IMR-90 (cell line): ENCODE measurements at regions not wholly inside any gene's neighbourhood (a gene's known extent, or its start where the extent isn't known, plus 50 kb on each side); places are given as distances from the start of the nearest gene placed in this dataset.

ENCODE experiments used
- ATAC-seq: fragments of 200-7000 bp; cut with Tn5 transposase; 2 replicates; pipeline ENCODE4 v1.9.1; 2020; ENCODE audit warnings: low read depth, mild to moderate bottlenecking, moderate library complexity
- BruUV-seq: library from RNA; stranded (reverse); fragments of 400-500 nt; replicated peaks from 2 replicates; lab custom pipeline; 2021; lab: Mats Ljungman, UMichigan
- CTCF ChIA-PET: fragments of 300-600 bp; formaldehyde crosslinking; extraction: SDS; loops from one replicate; lab custom pipeline; 2021; ENCODE audit warnings: antibody characterized with exemption; lab: Yijun Ruan, JAX
- POLR2A ChIA-PET: fragments of 300-600 bp; sonication (Branson Sonifier 250); formaldehyde crosslinking; loops from one replicate; lab custom pipeline; 2022; ENCODE audit warnings: antibody characterized with exemption; ENCODE audit not compliant: unreplicated experiment; lab: Charles Lee
- DNase-seq: peaks from one replicate; pipeline ENCODE4 v3.0.0; 2013
- H2AFZ ChIP-seq: replicated peaks from 2 replicates; pipeline ENCODE3; 2013; ENCODE audit warnings: low read length, mild to moderate bottlenecking; ENCODE audit not compliant: poor library complexity
- H2AK5ac ChIP-seq: 2 replicates; pipeline ENCODE4 v1.6.1; 2013; ENCODE audit warnings: low read depth, low read length, inconsistent platforms
- H2AK9ac ChIP-seq: replicated peaks from 2 replicates; pipeline ENCODE3; 2013; ENCODE audit warnings: mild to moderate bottlenecking, low read depth, low read length, moderate library complexity; ENCODE audit not compliant: poor library complexity
- H2BK120ac ChIP-seq: 2 replicates; pipeline ENCODE4 v1.6.1; 2013; ENCODE audit warnings: low read depth, low read length, inconsistent platforms
- H2BK15ac ChIP-seq: 3 replicates; pipeline ENCODE4 v1.6.1; 2013; ENCODE audit warnings: low read depth, low read length, inconsistent platforms
- H2BK20ac ChIP-seq: 2 replicates; pipeline ENCODE4 v1.6.1; 2013; ENCODE audit warnings: low read depth, mild to moderate bottlenecking, inconsistent platforms, low read length, moderate library complexity
- H2BK5ac ChIP-seq: 2 replicates; pipeline ENCODE4 v1.6.1; 2013; ENCODE audit warnings: mild to moderate bottlenecking, low read depth, low read length, inconsistent platforms; ENCODE audit not compliant: poor library complexity, severe bottlenecking
- H3K14ac ChIP-seq: replicated peaks from 2 replicates; pipeline ENCODE4 v1.6.1; 2013; ENCODE audit warnings: low read depth, low read length, inconsistent platforms
- H3K18ac ChIP-seq: 2 replicates; pipeline ENCODE4 v1.6.1; 2013; ENCODE audit warnings: low read depth, low read length, control low read depth
- H3K23ac ChIP-seq: 2 replicates; pipeline ENCODE4 v1.6.1; 2013; ENCODE audit warnings: low read depth, low read length, inconsistent platforms
- H3K27ac ChIP-seq: 2 replicates; pipeline ENCODE4 v1.5.1; 2013; ENCODE audit warnings: mild to moderate bottlenecking, control low read depth, low read length; ENCODE audit not compliant: insufficient read depth
- H3K27me3 ChIP-seq: 2 replicates; pipeline ENCODE4 v1.6.1; 2013; ENCODE audit warnings: low read length; ENCODE audit not compliant: control insufficient read depth, insufficient read depth
- H3K36me3 ChIP-seq: 2 replicates; pipeline ENCODE4 v1.6.1; 2013; ENCODE audit warnings: low read length, mixed read lengths; ENCODE audit not compliant: control insufficient read depth, insufficient read depth
- H3K4ac ChIP-seq: 2 replicates; pipeline ENCODE4 v1.6.1; 2013; ENCODE audit warnings: low read depth, low read length, inconsistent platforms
- H3K4me1 ChIP-seq: 2 replicates; pipeline ENCODE4 v1.6.1; 2013; ENCODE audit warnings: low read length, mixed read lengths; ENCODE audit not compliant: control insufficient read depth, insufficient read depth
- H3K4me2 ChIP-seq: 2 replicates; pipeline ENCODE4 v1.6.1; 2013; ENCODE audit warnings: low read depth, mild to moderate bottlenecking, control low read depth, low read length, moderate library complexity
- H3K4me3 ChIP-seq: 2 replicates; pipeline ENCODE4 v1.5.1; 2013; ENCODE audit warnings: low read depth, mild to moderate bottlenecking, control low read depth, low read length, moderate library complexity; ENCODE audit not compliant: insufficient read depth
- H3K56ac ChIP-seq: 2 replicates; pipeline ENCODE4 v1.6.1; 2013; ENCODE audit warnings: low read length, inconsistent platforms; ENCODE audit not compliant: insufficient read depth; ENCODE audit errors: extremely low read depth
- H3K79me1 ChIP-seq, 2 experiments: 2 replicates each; pipeline ENCODE4 v1.6.1; 2013; ENCODE audit warnings: low read length in 2 of 2, inconsistent platforms in 1 of 2, low read depth in 1 of 2
- H3K9ac ChIP-seq: 2 replicates; pipeline ENCODE4 v1.6.1; 2013; ENCODE audit warnings: low read depth, low read length, control low read depth
- H3K9me1 ChIP-seq: 2 replicates; pipeline ENCODE4 v1.6.1; 2013; ENCODE audit warnings: low read length, inconsistent platforms; ENCODE audit not compliant: insufficient read depth
- H3K9me3 ChIP-seq: 2 replicates; pipeline ENCODE4 v1.6.1; 2013; ENCODE audit warnings: low read length; ENCODE audit not compliant: control insufficient read depth, insufficient read depth
- H4K20me1 ChIP-seq: 2 replicates; pipeline ENCODE4 v1.6.1; 2013; ENCODE audit warnings: low read length, inconsistent platforms; ENCODE audit not compliant: insufficient read depth
- H4K5ac ChIP-seq: 2 replicates; pipeline ENCODE4 v1.6.1; 2013; ENCODE audit warnings: mild to moderate bottlenecking, low read depth, low read length, control low read depth
- H4K8ac ChIP-seq, 2 experiments: 2 replicates each; pipeline ENCODE4 v1.6.1; 2013; ENCODE audit warnings: low read depth in 2 of 2, low read length in 2 of 2, control low read depth in 1 of 2, inconsistent platforms in 1 of 2
- H4K91ac ChIP-seq: 2 replicates; pipeline ENCODE4 v1.6.1; 2013; ENCODE audit warnings: low read depth, low read length, inconsistent platforms; ENCODE audit not compliant: insufficient read depth
- BHLHE40 ChIP-seq: fragments of 150-350 bp; IDR thresholded peaks from 2 replicates; pipeline ENCODE4 v1.6.1; 2016; ENCODE audit warnings: mild to moderate bottlenecking, low read depth, low read length
- CEBPB ChIP-seq: IDR thresholded peaks from 2 replicates; pipeline ENCODE4 v1.6.1; 2012; ENCODE audit warnings: low read depth, low read length, improper control_type of control experiment
- CHD1 ChIP-seq: IDR thresholded peaks from 2 replicates; pipeline ENCODE4 v1.6.1; 2012; ENCODE audit warnings: low read depth, low read length, improper control_type of control experiment
- FOS ChIP-seq: fragments of 150-350 bp; IDR thresholded peaks from 2 replicates; pipeline ENCODE4 v1.6.1; 2016; ENCODE audit warnings: low read depth, low read length
- MAFK ChIP-seq: IDR thresholded peaks from 2 replicates; pipeline ENCODE4 v1.6.1; 2012; ENCODE audit warnings: low read depth, low read length, improper control_type of control experiment
- MAZ ChIP-seq: IDR thresholded peaks from 2 replicates; pipeline ENCODE4 v1.6.1; 2012; ENCODE audit warnings: low read depth, mild to moderate bottlenecking, low read length, improper control_type of control experiment, moderate library complexity, borderline replicate concordance
- MXI1 ChIP-seq: IDR thresholded peaks from 2 replicates; pipeline ENCODE4 v1.6.1; 2012; ENCODE audit warnings: low read depth, mild to moderate bottlenecking, low read length, moderate library complexity, borderline replicate concordance
- NFE2L2 ChIP-seq: fragments of 150-350 bp; IDR thresholded peaks from 2 replicates; pipeline ENCODE4 v1.6.1; 2016; ENCODE audit warnings: low read depth, mild to moderate bottlenecking, low read length
- POLR2A ChIP-seq: IDR thresholded peaks from 2 replicates; pipeline ENCODE4 v1.6.1; 2012; ENCODE audit warnings: mild to moderate bottlenecking, low read depth, low read length
- RAD21 ChIP-seq: IDR thresholded peaks from 2 replicates; pipeline ENCODE4 v1.6.1; 2012; ENCODE audit warnings: low read length, improper control_type of control experiment
- RCOR1 ChIP-seq: IDR thresholded peaks from 2 replicates; pipeline ENCODE4 v1.6.1; 2012; ENCODE audit warnings: mild to moderate bottlenecking, low read length, improper control_type of control experiment; ENCODE audit not compliant: insufficient replicate concordance
- RFX5 ChIP-seq: IDR thresholded peaks from 2 replicates; pipeline ENCODE4 v1.8.0; 2012; ENCODE audit warnings: low read depth, mild to moderate bottlenecking, low read length, moderate library complexity
- SMC3 ChIP-seq: fragments of 150-350 bp; IDR thresholded peaks from 2 replicates; pipeline ENCODE4 v1.6.1; 2016; ENCODE audit warnings: low read depth, mild to moderate bottlenecking, antibody characterized with exemption, low read length, moderate library complexity
- USF2 ChIP-seq: fragments of 150-350 bp; IDR thresholded peaks from 2 replicates; pipeline ENCODE4 v1.6.1; 2017; ENCODE audit warnings: mild to moderate bottlenecking, antibody characterized with exemption, low read length, low read depth
- WGBS, 2 experiments: methylation state at CpG; one replicate each; pipeline versions ENCODE4 v1.1.5 to v1.1.7; 2013; ENCODE audit warnings: missing lambda C conversion rate in 2 of 2; ENCODE audit not compliant: insufficient read length in 1 of 2; ENCODE audit errors: extremely low coverage in 2 of 2; 5-methylcytosine and 5-hydroxymethylcytosine counted together
- dilution Hi-C: fragments of 300-500 bp; cut with HindIII; formaldehyde crosslinking; loops from one replicate; pipeline ENCODE4 v1.14.3; 2018; ENCODE audit warnings: low sequenced_read_pairs; ENCODE audit not compliant: unreplicated experiment
- in situ Hi-C: fragments of 300-500 bp; cut with MboI; formaldehyde crosslinking; loops from 3 replicates; pipeline ENCODE4 v1.14.3; 2019; ENCODE audit warnings: low sequenced_read_pairs, inconsistent platforms, mixed read lengths
- intact Hi-C: fragments of 100-400 bp; cut with micrococcal nuclease; formaldehyde crosslinking; loops from 2 replicates; pipeline ENCODE4 v1.10.0; 2022
- TF ChIP-seq, protein P1 (sequence below): conservative IDR thresholded peaks from 2 replicates; pipeline ENCODE4 v1.5.1; 2012; ENCODE audit warnings: mild to moderate bottlenecking, low read depth, low read length, improper control_type of control experiment
- TF ChIP-seq, protein P2 (sequence below): fragments of 150-350 bp; IDR thresholded peaks from 2 replicates; pipeline ENCODE4 v1.6.1; 2016; ENCODE audit warnings: low read depth, mild to moderate bottlenecking, low read length, moderate library complexity, borderline replicate concordance

- dilution Hi-C loops: no loop called here
- TF ChIP-seq USF2 (no peak), FOS (no peak), NFE2L2 (no peak), CEBPB (no peak), RFX5 (no peak), MAZ (no peak), MXI1 (no peak), BHLHE40 (no peak), MAFK (no peak), CHD1 (no peak), POLR2A (no peak), RAD21 (no peak), RCOR1 (no peak), SMC3 (no peak)
- TF ChIP-seq, protein P1, sequence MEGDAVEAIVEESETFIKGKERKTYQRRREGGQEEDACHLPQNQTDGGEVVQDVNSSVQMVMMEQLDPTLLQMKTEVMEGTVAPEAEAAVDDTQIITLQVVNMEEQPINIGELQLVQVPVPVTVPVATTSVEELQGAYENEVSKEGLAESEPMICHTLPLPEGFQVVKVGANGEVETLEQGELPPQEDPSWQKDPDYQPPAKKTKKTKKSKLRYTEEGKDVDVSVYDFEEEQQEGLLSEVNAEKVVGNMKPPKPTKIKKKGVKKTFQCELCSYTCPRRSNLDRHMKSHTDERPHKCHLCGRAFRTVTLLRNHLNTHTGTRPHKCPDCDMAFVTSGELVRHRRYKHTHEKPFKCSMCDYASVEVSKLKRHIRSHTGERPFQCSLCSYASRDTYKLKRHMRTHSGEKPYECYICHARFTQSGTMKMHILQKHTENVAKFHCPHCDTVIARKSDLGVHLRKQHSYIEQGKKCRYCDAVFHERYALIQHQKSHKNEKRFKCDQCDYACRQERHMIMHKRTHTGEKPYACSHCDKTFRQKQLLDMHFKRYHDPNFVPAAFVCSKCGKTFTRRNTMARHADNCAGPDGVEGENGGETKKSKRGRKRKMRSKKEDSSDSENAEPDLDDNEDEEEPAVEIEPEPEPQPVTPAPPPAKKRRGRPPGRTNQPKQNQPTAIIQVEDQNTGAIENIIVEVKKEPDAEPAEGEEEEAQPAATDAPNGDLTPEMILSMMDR: no peak
- TF ChIP-seq, protein P2, sequence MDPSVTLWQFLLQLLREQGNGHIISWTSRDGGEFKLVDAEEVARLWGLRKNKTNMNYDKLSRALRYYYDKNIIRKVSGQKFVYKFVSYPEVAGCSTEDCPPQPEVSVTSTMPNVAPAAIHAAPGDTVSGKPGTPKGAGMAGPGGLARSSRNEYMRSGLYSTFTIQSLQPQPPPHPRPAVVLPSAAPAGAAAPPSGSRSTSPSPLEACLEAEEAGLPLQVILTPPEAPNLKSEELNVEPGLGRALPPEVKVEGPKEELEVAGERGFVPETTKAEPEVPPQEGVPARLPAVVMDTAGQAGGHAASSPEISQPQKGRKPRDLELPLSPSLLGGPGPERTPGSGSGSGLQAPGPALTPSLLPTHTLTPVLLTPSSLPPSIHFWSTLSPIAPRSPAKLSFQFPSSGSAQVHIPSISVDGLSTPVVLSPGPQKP: no peak
Observed at GRCh38 chr6:744666-745353, 51.9 kb upstream of the EXOC2 start.

More at GRCh38 chr6:744666-745353, 51.9 kb upstream of the EXOC2 start:
- Histone ChIP-seq H4K20me1 (no peaks in the 10 kb centered on the region), H3K18ac (no peak overlapping the region), H3K36me3 (no peaks in the 10 kb centered on the region), H3K9me1 (no peaks in the 10 kb centered on the region), H3K79me1 (no peaks in the 10 kb centered on the region), H2AK9ac (no peak overlapping the region), H3K27me3 (peaks cover 6% of the 10 kb centered on the region; the same call in 1 of the 2 replicates), H2AK5ac (no peak overlapping the region), H3K56ac (no peak overlapping the region), H3K4me3 (no peak overlapping the region), H2BK15ac (no peak overlapping the region), H2BK5ac (no peak overlapping the region), H3K9me3 (no peaks in the 10 kb centered on the region), H2BK20ac (no peak overlapping the region), H3K4ac (no peak overlapping the region), H4K8ac (no peak overlapping the region), H2AFZ (no peak overlapping the region), H3K4me1 (no peaks in the 10 kb centered on the region), H3K23ac (no peak overlapping the region), H3K4me2 (no peak overlapping the region), H3K14ac (no peak overlapping the region), H2BK120ac (no peak overlapping the region), H4K91ac (no peak overlapping the region), H4K5ac (no peak overlapping the region), H3K9ac (no peak overlapping the region), H3K27ac (no peak overlapping the region)
- ChIA-PET CTCF (interaction anchor here (0.6 to 1.0 kb wide), 2 partner anchors 51 to 53 kb away, joined by 3 read pairs; no protein-coding TSS in a partner anchor), POLR2A (no interaction called here)
- DNase-seq (no peak), ATAC-seq (no peak)
- BruUV-seq: no TSS peak
- intact Hi-C loops: no loop called here
- WGBS, 2 experiments: no CpG with 5 or more reads among the region's 7 CpGs
- in situ Hi-C loops: no loop called here
